IMR-90 (cell line): ENCODE measurements at regions not wholly inside any gene's neighbourhood (a gene's known extent, or its start where the extent isn't known, plus 50 kb on each side); places are given as distances from the start of the nearest gene placed in this dataset.

Source experiments
- ATAC-seq: fragments of 200-7000 bp; cut with Tn5 transposase; 2 replicates; pipeline ENCODE4 v1.9.1; 2020; ENCODE audit warnings: low read depth, mild to moderate bottlenecking, moderate library complexity
- BruUV-seq: library from RNA; stranded (reverse); fragments of 400-500 nt; replicated peaks from 2 replicates; lab custom pipeline; 2021; lab: Mats Ljungman, UMichigan
- CTCF ChIA-PET: fragments of 300-600 bp; formaldehyde crosslinking; extraction: SDS; loops from one replicate; lab custom pipeline; 2021; ENCODE audit warnings: antibody characterized with exemption; lab: Yijun Ruan, JAX
- POLR2A ChIA-PET: fragments of 300-600 bp; sonication (Branson Sonifier 250); formaldehyde crosslinking; loops from one replicate; lab custom pipeline; 2022; ENCODE audit warnings: antibody characterized with exemption; ENCODE audit not compliant: unreplicated experiment; lab: Charles Lee
- DNase-seq: peaks from one replicate; pipeline ENCODE4 v3.0.0; 2013
- H2AFZ ChIP-seq: replicated peaks from 2 replicates; pipeline ENCODE3; 2013; ENCODE audit warnings: low read length, mild to moderate bottlenecking; ENCODE audit not compliant: poor library complexity
- H2AK5ac ChIP-seq: 2 replicates; pipeline ENCODE4 v1.6.1; 2013; ENCODE audit warnings: low read depth, low read length, inconsistent platforms
- H2AK9ac ChIP-seq: replicated peaks from 2 replicates; pipeline ENCODE3; 2013; ENCODE audit warnings: mild to moderate bottlenecking, low read depth, low read length, moderate library complexity; ENCODE audit not compliant: poor library complexity
- H2BK120ac ChIP-seq: 2 replicates; pipeline ENCODE4 v1.6.1; 2013; ENCODE audit warnings: low read depth, low read length, inconsistent platforms
- H2BK15ac ChIP-seq: 3 replicates; pipeline ENCODE4 v1.6.1; 2013; ENCODE audit warnings: low read depth, low read length, inconsistent platforms
- H2BK20ac ChIP-seq: 2 replicates; pipeline ENCODE4 v1.6.1; 2013; ENCODE audit warnings: low read depth, mild to moderate bottlenecking, inconsistent platforms, low read length, moderate library complexity
- H2BK5ac ChIP-seq: 2 replicates; pipeline ENCODE4 v1.6.1; 2013; ENCODE audit warnings: mild to moderate bottlenecking, low read depth, low read length, inconsistent platforms; ENCODE audit not compliant: poor library complexity, severe bottlenecking
- H3K14ac ChIP-seq: replicated peaks from 2 replicates; pipeline ENCODE4 v1.6.1; 2013; ENCODE audit warnings: low read depth, low read length, inconsistent platforms
- H3K18ac ChIP-seq: 2 replicates; pipeline ENCODE4 v1.6.1; 2013; ENCODE audit warnings: low read depth, low read length, control low read depth
- H3K23ac ChIP-seq: 2 replicates; pipeline ENCODE4 v1.6.1; 2013; ENCODE audit warnings: low read depth, low read length, inconsistent platforms
- H3K27ac ChIP-seq: 2 replicates; pipeline ENCODE4 v1.5.1; 2013; ENCODE audit warnings: mild to moderate bottlenecking, control low read depth, low read length; ENCODE audit not compliant: insufficient read depth
- H3K27me3 ChIP-seq: 2 replicates; pipeline ENCODE4 v1.6.1; 2013; ENCODE audit warnings: low read length; ENCODE audit not compliant: control insufficient read depth, insufficient read depth
- H3K36me3 ChIP-seq: 2 replicates; pipeline ENCODE4 v1.6.1; 2013; ENCODE audit warnings: low read length, mixed read lengths; ENCODE audit not compliant: control insufficient read depth, insufficient read depth
- H3K4ac ChIP-seq: 2 replicates; pipeline ENCODE4 v1.6.1; 2013; ENCODE audit warnings: low read depth, low read length, inconsistent platforms
- H3K4me1 ChIP-seq: 2 replicates; pipeline ENCODE4 v1.6.1; 2013; ENCODE audit warnings: low read length, mixed read lengths; ENCODE audit not compliant: control insufficient read depth, insufficient read depth
- H3K4me2 ChIP-seq: 2 replicates; pipeline ENCODE4 v1.6.1; 2013; ENCODE audit warnings: low read depth, mild to moderate bottlenecking, control low read depth, low read length, moderate library complexity
- H3K4me3 ChIP-seq: 2 replicates; pipeline ENCODE4 v1.5.1; 2013; ENCODE audit warnings: low read depth, mild to moderate bottlenecking, control low read depth, low read length, moderate library complexity; ENCODE audit not compliant: insufficient read depth
- H3K56ac ChIP-seq: 2 replicates; pipeline ENCODE4 v1.6.1; 2013; ENCODE audit warnings: low read length, inconsistent platforms; ENCODE audit not compliant: insufficient read depth; ENCODE audit errors: extremely low read depth
- H3K79me1 ChIP-seq, 2 experiments: 2 replicates each; pipeline ENCODE4 v1.6.1; 2013; ENCODE audit warnings: low read length in 2 of 2, inconsistent platforms in 1 of 2, low read depth in 1 of 2
- H3K9ac ChIP-seq: 2 replicates; pipeline ENCODE4 v1.6.1; 2013; ENCODE audit warnings: low read depth, low read length, control low read depth
- H3K9me1 ChIP-seq: 2 replicates; pipeline ENCODE4 v1.6.1; 2013; ENCODE audit warnings: low read length, inconsistent platforms; ENCODE audit not compliant: insufficient read depth
- H3K9me3 ChIP-seq: 2 replicates; pipeline ENCODE4 v1.6.1; 2013; ENCODE audit warnings: low read length; ENCODE audit not compliant: control insufficient read depth, insufficient read depth
- H4K20me1 ChIP-seq: 2 replicates; pipeline ENCODE4 v1.6.1; 2013; ENCODE audit warnings: low read length, inconsistent platforms; ENCODE audit not compliant: insufficient read depth
- H4K5ac ChIP-seq: 2 replicates; pipeline ENCODE4 v1.6.1; 2013; ENCODE audit warnings: mild to moderate bottlenecking, low read depth, low read length, control low read depth
- H4K8ac ChIP-seq, 2 experiments: 2 replicates each; pipeline ENCODE4 v1.6.1; 2013; ENCODE audit warnings: low read depth in 2 of 2, low read length in 2 of 2, control low read depth in 1 of 2, inconsistent platforms in 1 of 2
- H4K91ac ChIP-seq: 2 replicates; pipeline ENCODE4 v1.6.1; 2013; ENCODE audit warnings: low read depth, low read length, inconsistent platforms; ENCODE audit not compliant: insufficient read depth
- BHLHE40 ChIP-seq: fragments of 150-350 bp; IDR thresholded peaks from 2 replicates; pipeline ENCODE4 v1.6.1; 2016; ENCODE audit warnings: mild to moderate bottlenecking, low read depth, low read length
- CEBPB ChIP-seq: IDR thresholded peaks from 2 replicates; pipeline ENCODE4 v1.6.1; 2012; ENCODE audit warnings: low read depth, low read length, improper control_type of control experiment
- CHD1 ChIP-seq: IDR thresholded peaks from 2 replicates; pipeline ENCODE4 v1.6.1; 2012; ENCODE audit warnings: low read depth, low read length, improper control_type of control experiment
- ELK1 ChIP-seq: fragments of 150-350 bp; IDR thresholded peaks from 2 replicates; pipeline ENCODE4 v1.6.1; 2016; ENCODE audit warnings: low read depth, mild to moderate bottlenecking, low read length, moderate library complexity, borderline replicate concordance
- FOS ChIP-seq: fragments of 150-350 bp; IDR thresholded peaks from 2 replicates; pipeline ENCODE4 v1.6.1; 2016; ENCODE audit warnings: low read depth, low read length
- MAFK ChIP-seq: IDR thresholded peaks from 2 replicates; pipeline ENCODE4 v1.6.1; 2012; ENCODE audit warnings: low read depth, low read length, improper control_type of control experiment
- MAZ ChIP-seq: IDR thresholded peaks from 2 replicates; pipeline ENCODE4 v1.6.1; 2012; ENCODE audit warnings: low read depth, mild to moderate bottlenecking, low read length, improper control_type of control experiment, moderate library complexity, borderline replicate concordance
- MXI1 ChIP-seq: IDR thresholded peaks from 2 replicates; pipeline ENCODE4 v1.6.1; 2012; ENCODE audit warnings: low read depth, mild to moderate bottlenecking, low read length, moderate library complexity, borderline replicate concordance
- NFE2L2 ChIP-seq: fragments of 150-350 bp; IDR thresholded peaks from 2 replicates; pipeline ENCODE4 v1.6.1; 2016; ENCODE audit warnings: low read depth, mild to moderate bottlenecking, low read length
- POLR2A ChIP-seq: IDR thresholded peaks from 2 replicates; pipeline ENCODE4 v1.6.1; 2012; ENCODE audit warnings: mild to moderate bottlenecking, low read depth, low read length
- RAD21 ChIP-seq: IDR thresholded peaks from 2 replicates; pipeline ENCODE4 v1.6.1; 2012; ENCODE audit warnings: low read length, improper control_type of control experiment
- RCOR1 ChIP-seq: IDR thresholded peaks from 2 replicates; pipeline ENCODE4 v1.6.1; 2012; ENCODE audit warnings: mild to moderate bottlenecking, low read length, improper control_type of control experiment; ENCODE audit not compliant: insufficient replicate concordance
- RFX5 ChIP-seq: IDR thresholded peaks from 2 replicates; pipeline ENCODE4 v1.8.0; 2012; ENCODE audit warnings: low read depth, mild to moderate bottlenecking, low read length, moderate library complexity
- SMC3 ChIP-seq: fragments of 150-350 bp; IDR thresholded peaks from 2 replicates; pipeline ENCODE4 v1.6.1; 2016; ENCODE audit warnings: low read depth, mild to moderate bottlenecking, antibody characterized with exemption, low read length, moderate library complexity
- WGBS, 2 experiments: methylation state at CpG; one replicate each; pipeline versions ENCODE4 v1.1.5 to v1.1.7; 2013; ENCODE audit warnings: missing lambda C conversion rate in 2 of 2; ENCODE audit not compliant: insufficient read length in 1 of 2; ENCODE audit errors: extremely low coverage in 2 of 2; 5-methylcytosine and 5-hydroxymethylcytosine counted together
- dilution Hi-C: fragments of 300-500 bp; cut with HindIII; formaldehyde crosslinking; loops from one replicate; pipeline ENCODE4 v1.14.3; 2018; ENCODE audit warnings: low sequenced_read_pairs; ENCODE audit not compliant: unreplicated experiment
- in situ Hi-C: fragments of 300-500 bp; cut with MboI; formaldehyde crosslinking; loops from 3 replicates; pipeline ENCODE4 v1.14.3; 2019; ENCODE audit warnings: low sequenced_read_pairs, inconsistent platforms, mixed read lengths
- intact Hi-C: fragments of 100-400 bp; cut with micrococcal nuclease; formaldehyde crosslinking; loops from 2 replicates; pipeline ENCODE4 v1.10.0; 2022
- TF ChIP-seq, protein P1 (sequence below): conservative IDR thresholded peaks from 2 replicates; pipeline ENCODE4 v1.5.1; 2012; ENCODE audit warnings: mild to moderate bottlenecking, low read depth, low read length, improper control_type of control experiment
- TF ChIP-seq, protein P2 (sequence below): fragments of 150-350 bp; IDR thresholded peaks from 2 replicates; pipeline ENCODE4 v1.6.1; 2017; ENCODE audit warnings: mild to moderate bottlenecking, antibody characterized with exemption, low read length, low read depth

- ChIA-PET POLR2A (no interaction called here), CTCF (no interaction called here)
- Histone ChIP-seq H2AFZ (no peak overlapping the region), H2BK5ac (no peak overlapping the region), H3K9ac (no peak overlapping the region), H3K14ac (no peak overlapping the region), H2BK20ac (no peak overlapping the region), H4K8ac (no peak overlapping the region), H2AK5ac (no peak overlapping the region), H4K91ac (no peak overlapping the region), H3K27ac (no peak overlapping the region), H3K79me1 (no peaks in the 10 kb centered on the region), H3K36me3 (no peaks in the 10 kb centered on the region), H3K4me3 (no peak overlapping the region), H3K23ac (no peak overlapping the region), H3K9me3 (no peaks in the 10 kb centered on the region), H3K18ac (no peak overlapping the region), H3K4me1 (no peaks in the 10 kb centered on the region), H2BK120ac (no peak overlapping the region), H4K5ac (no peak overlapping the region), H4K20me1 (no peaks in the 10 kb centered on the region), H2AK9ac (no peak overlapping the region), H3K9me1 (no peaks in the 10 kb centered on the region), H3K27me3 (peaks cover 4% of the 10 kb centered on the region), H2BK15ac (no peak overlapping the region), H3K56ac (no peak overlapping the region), H3K4me2 (no peak overlapping the region), H3K4ac (no peak overlapping the region)
- dilution Hi-C loops = no loop called here
- DNase-seq = no peak
- no peak for ATAC-seq
- no TSS peak for BruUV-seq
- in situ Hi-C loops = no loop called here
- 80% methylated on average over 1 of the region's 8 CpGs; no CpG with 5 or more reads in 1 of the 2 experiments for WGBS, 2 experiments
- TF ChIP-seq BHLHE40 (no peak), CEBPB (no peak), SMC3 (no peak), RAD21 (no peak), ELK1 (no peak), CHD1 (no peak), FOS (no peak), RCOR1 (no peak), NFE2L2 (no peak), MXI1 (no peak), POLR2A (no peak), RFX5 (no peak), MAZ (no peak), MAFK (no peak)
- TF ChIP-seq, protein P1, sequence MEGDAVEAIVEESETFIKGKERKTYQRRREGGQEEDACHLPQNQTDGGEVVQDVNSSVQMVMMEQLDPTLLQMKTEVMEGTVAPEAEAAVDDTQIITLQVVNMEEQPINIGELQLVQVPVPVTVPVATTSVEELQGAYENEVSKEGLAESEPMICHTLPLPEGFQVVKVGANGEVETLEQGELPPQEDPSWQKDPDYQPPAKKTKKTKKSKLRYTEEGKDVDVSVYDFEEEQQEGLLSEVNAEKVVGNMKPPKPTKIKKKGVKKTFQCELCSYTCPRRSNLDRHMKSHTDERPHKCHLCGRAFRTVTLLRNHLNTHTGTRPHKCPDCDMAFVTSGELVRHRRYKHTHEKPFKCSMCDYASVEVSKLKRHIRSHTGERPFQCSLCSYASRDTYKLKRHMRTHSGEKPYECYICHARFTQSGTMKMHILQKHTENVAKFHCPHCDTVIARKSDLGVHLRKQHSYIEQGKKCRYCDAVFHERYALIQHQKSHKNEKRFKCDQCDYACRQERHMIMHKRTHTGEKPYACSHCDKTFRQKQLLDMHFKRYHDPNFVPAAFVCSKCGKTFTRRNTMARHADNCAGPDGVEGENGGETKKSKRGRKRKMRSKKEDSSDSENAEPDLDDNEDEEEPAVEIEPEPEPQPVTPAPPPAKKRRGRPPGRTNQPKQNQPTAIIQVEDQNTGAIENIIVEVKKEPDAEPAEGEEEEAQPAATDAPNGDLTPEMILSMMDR = no peak
- TF ChIP-seq, protein P2, sequence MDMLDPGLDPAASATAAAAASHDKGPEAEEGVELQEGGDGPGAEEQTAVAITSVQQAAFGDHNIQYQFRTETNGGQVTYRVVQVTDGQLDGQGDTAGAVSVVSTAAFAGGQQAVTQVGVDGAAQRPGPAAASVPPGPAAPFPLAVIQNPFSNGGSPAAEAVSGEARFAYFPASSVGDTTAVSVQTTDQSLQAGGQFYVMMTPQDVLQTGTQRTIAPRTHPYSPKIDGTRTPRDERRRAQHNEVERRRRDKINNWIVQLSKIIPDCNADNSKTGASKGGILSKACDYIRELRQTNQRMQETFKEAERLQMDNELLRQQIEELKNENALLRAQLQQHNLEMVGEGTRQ = no peak
- intact Hi-C loops = no loop called here
Observed at GRCh38 chr1:229990326-229990725, 76.7 kb upstream of the GALNT2 start.
